Mammary epithelial cell (primary cell): ENCODE measurements at regions not wholly inside any gene's neighbourhood (a gene's known extent, or its start where the extent isn't known, plus 50 kb on each side); places are given as distances from the start of the nearest gene placed in this dataset.

Experiments
- EZH2 ChIP-seq: IDR thresholded peaks from 2 replicates; pipeline ENCODE4 v1.6.1; 2012; ENCODE audit warnings: low read length, inconsistent platforms, borderline replicate concordance
- TF ChIP-seq, protein P1 (sequence below), 2 donors: IDR thresholded peaks in 1 of 2; conservative IDR thresholded peaks in 1 of 2; 2 replicates each; pipeline ENCODE4 v1.5.1; 2011 to 2012; ENCODE audit warnings: inconsistent platforms in 2 of 2, low read length in 2 of 2, mild to moderate bottlenecking in 2 of 2, control low read depth in 1 of 2, low read depth in 1 of 2; ENCODE audit not compliant: insufficient read depth in 1 of 2; ENCODE audit errors: extremely low read depth in 1 of 2

DNA sequence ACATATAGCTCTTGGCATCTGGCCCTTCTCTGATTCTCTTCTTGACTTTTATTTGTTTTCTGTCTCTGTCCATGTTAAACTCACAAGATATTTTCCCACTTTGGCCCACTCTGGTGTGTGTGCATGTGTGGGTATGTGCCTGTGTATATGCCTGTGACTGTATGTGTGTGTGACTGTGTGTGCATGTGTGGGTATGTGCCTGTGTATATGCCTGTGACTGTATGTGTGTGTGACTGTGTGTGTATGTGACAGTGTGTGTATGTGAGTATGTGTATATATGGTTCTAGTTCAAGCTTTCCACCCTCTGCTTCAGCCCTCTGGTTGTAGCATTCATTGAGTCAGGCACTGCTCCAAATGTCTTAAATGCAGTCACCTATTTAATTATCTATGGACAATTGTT lies 88.6 kb upstream of the GGTLC1 start:
- TF ChIP-seq, protein P1, sequence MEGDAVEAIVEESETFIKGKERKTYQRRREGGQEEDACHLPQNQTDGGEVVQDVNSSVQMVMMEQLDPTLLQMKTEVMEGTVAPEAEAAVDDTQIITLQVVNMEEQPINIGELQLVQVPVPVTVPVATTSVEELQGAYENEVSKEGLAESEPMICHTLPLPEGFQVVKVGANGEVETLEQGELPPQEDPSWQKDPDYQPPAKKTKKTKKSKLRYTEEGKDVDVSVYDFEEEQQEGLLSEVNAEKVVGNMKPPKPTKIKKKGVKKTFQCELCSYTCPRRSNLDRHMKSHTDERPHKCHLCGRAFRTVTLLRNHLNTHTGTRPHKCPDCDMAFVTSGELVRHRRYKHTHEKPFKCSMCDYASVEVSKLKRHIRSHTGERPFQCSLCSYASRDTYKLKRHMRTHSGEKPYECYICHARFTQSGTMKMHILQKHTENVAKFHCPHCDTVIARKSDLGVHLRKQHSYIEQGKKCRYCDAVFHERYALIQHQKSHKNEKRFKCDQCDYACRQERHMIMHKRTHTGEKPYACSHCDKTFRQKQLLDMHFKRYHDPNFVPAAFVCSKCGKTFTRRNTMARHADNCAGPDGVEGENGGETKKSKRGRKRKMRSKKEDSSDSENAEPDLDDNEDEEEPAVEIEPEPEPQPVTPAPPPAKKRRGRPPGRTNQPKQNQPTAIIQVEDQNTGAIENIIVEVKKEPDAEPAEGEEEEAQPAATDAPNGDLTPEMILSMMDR (conservative IDR thresholded peaks at IDR 0.05 in 1 of 2, IDR thresholded peaks at IDR 0.05 in 1 of 2; ENCODE audit: extremely low read depth in 1 of 2, insufficient read depth in 1 of 2, low read depth in 1 of 2, low read length in 2 of 2), result no peak
- no peak for TF ChIP-seq EZH2
